Caco-2 (cell line): ENCODE measurements at regions not wholly inside any gene's neighbourhood (a gene's known extent, or its start where the extent isn't known, plus 50 kb on each side); places are given as distances from the start of the nearest gene placed in this dataset.

Source experiments
- BruUV-seq: library from RNA; stranded (reverse); fragments of 400-500 nt; replicated peaks from 2 replicates; lab custom pipeline; 2021; lab: Mats Ljungman, UMichigan
- CTCF ChIA-PET: fragments of 300-600 bp; sonication (Branson Sonifier 250); formaldehyde crosslinking; loops from one replicate; lab custom pipeline; 2022; ENCODE audit warnings: antibody characterized with exemption; lab: Charles Lee
- POLR2A ChIA-PET: fragments of 300-600 bp; sonication (Branson Sonifier 250); formaldehyde crosslinking; loops from one replicate; lab custom pipeline; 2022; ENCODE audit warnings: antibody characterized with exemption; lab: Charles Lee
- DNase-seq, 2 experiments: peaks; one replicate each; pipeline versions ENCODE4 v3.0.0 to v3.0.0-alpha.2; 2020 to 2022
- H3K27me3 ChIP-seq: replicated peaks from 2 replicates; pipeline ENCODE4 v1.6.0; 2011; ENCODE audit warnings: low read length; ENCODE audit not compliant: control insufficient read depth, insufficient read depth
- H3K36me3 ChIP-seq: 2 replicates; pipeline ENCODE4 v1.5.1; 2011; ENCODE audit warnings: low read length; ENCODE audit not compliant: control insufficient read depth, insufficient read depth
- H3K4me1 ChIP-seq: fragments of 250-450 bp; sonication (Bioruptor Pico); 2 replicates; pipeline ENCODE4 v1.5.1; 2020; ENCODE audit warnings: mild to moderate bottlenecking
- H3K4me3 ChIP-seq: 2 replicates; pipeline ENCODE4 v1.5.1; 2011; ENCODE audit warnings: low read depth, mild to moderate bottlenecking, control low read depth, low read length
- H3K9me3 ChIP-seq: fragments of 250-450 bp; sonication (Bioruptor Pico); 2 replicates; pipeline ENCODE4 v1.5.1; 2020; ENCODE audit warnings: mild to moderate bottlenecking, moderate library complexity
- H3K27ac Mint-ChIP-seq: one replicate; pipeline ENCODE4 v1.8.0; 2022; ENCODE audit warnings: mixed read lengths; ENCODE audit not compliant: unreplicated experiment
- H3K27me3 Mint-ChIP-seq: one replicate; pipeline ENCODE4 v1.8.0; 2022; ENCODE audit warnings: mixed read lengths; ENCODE audit not compliant: insufficient read depth, unreplicated experiment
- H3K36me3 Mint-ChIP-seq: one replicate; pipeline ENCODE4 v1.8.0; 2022; ENCODE audit warnings: mild to moderate bottlenecking, mixed read lengths; ENCODE audit not compliant: insufficient read depth, unreplicated experiment
- H3K4me1 Mint-ChIP-seq: one replicate; pipeline ENCODE4 v1.8.0; 2022; ENCODE audit warnings: low read depth, mixed read lengths; ENCODE audit not compliant: unreplicated experiment
- H3K4me3 Mint-ChIP-seq: one replicate; pipeline ENCODE4 v1.8.0; 2022; ENCODE audit warnings: mild to moderate bottlenecking, moderate library complexity, mixed read lengths; ENCODE audit not compliant: unreplicated experiment
- H3K9me3 Mint-ChIP-seq: one replicate; pipeline ENCODE4 v1.8.0; 2022; ENCODE audit warnings: mixed read lengths; ENCODE audit not compliant: unreplicated experiment
- CTCF ChIP-seq, 2 experiments: fragments of 200-600 bp in 1 of 2; IDR thresholded peaks; 1 replicate in 1 of 2; 2 replicates in 1 of 2; pipeline versions ENCODE4 v1.5.1 to v1.8.0; 2011 to 2022; ENCODE audit warnings: antibody characterized with exemption in 1 of 2, control low read depth in 1 of 2, inconsistent platforms in 1 of 2, low read depth in 1 of 2, low read length in 1 of 2, mild to moderate bottlenecking in 1 of 2, moderate library complexity in 1 of 2; ENCODE audit not compliant: insufficient read depth in 1 of 2, severe bottlenecking in 1 of 2, unreplicated experiment in 1 of 2
- intact Hi-C: fragments of 100-400 bp; cut with micrococcal nuclease; formaldehyde crosslinking; loops from one replicate; pipeline ENCODE4 v1.10.0; 2022; ENCODE audit not compliant: unreplicated experiment

GRCh38 chr3:145357453-145357852, 803.5 kb downstream of the PLOD2 start:
- Mint-ChIP-seq H3K4me1 (no peaks in the 10 kb centered on the region), H3K27me3 (peaks cover 3% of the 10 kb centered on the region), H3K27ac (no peak overlapping the region), H3K9me3 (peaks cover 33% of the 10 kb centered on the region), H3K4me3 (no peak overlapping the region), H3K36me3 (no peaks in the 10 kb centered on the region)
- DNase-seq: no peak
- no peak for TF ChIP-seq CTCF (IDR thresholded peaks at IDR 0.05; ENCODE audit: insufficient read depth in 1 of 2, low read depth in 1 of 2, low read length in 1 of 2, severe bottlenecking in 1 of 2, unreplicated experiment in 1 of 2)
- Histone ChIP-seq H3K4me1 (no peaks in the 10 kb centered on the region), H3K4me3 (no peak overlapping the region), H3K36me3 (no peaks in the 10 kb centered on the region), H3K9me3 (no peaks in the 10 kb centered on the region; the same call in 1 of the 2 replicates), H3K27me3 (no peaks in the 10 kb centered on the region)
- ChIA-PET CTCF (no interaction called here), POLR2A (no interaction called here)
- intact Hi-C loops: no loop called here
- no TSS peak for BruUV-seq

- intact Hi-C loops: no loop called here
- BruUV-seq: no TSS peak
Observed at GRCh38 chr3:145359040-145359439, 801.9 kb downstream of the PLOD2 start.

GRCh38 chr3:145368748-145369147, 792.2 kb downstream of the PLOD2 start:
- Mint-ChIP-seq H3K9me3 (no peaks in the 10 kb centered on the region), H3K4me3 (no peak overlapping the region), H3K27ac (no peak overlapping the region), H3K4me1 (no peaks in the 10 kb centered on the region), H3K36me3 (no peaks in the 10 kb centered on the region), H3K27me3 (no peaks in the 10 kb centered on the region)
- Histone ChIP-seq H3K36me3 (no peaks in the 10 kb centered on the region), H3K9me3 (no peaks in the 10 kb centered on the region), H3K4me3 (no peak overlapping the region), H3K27me3 (no peaks in the 10 kb centered on the region), H3K4me1 (no peaks in the 10 kb centered on the region; the same call in 1 of the 2 replicates)
- DNase-seq: no peak
- CTCF ChIA-PET: no interaction called here
- intact Hi-C loops: no loop called here
- no peak for TF ChIP-seq CTCF (IDR thresholded peaks at IDR 0.05; ENCODE audit: insufficient read depth in 1 of 2, low read depth in 1 of 2, low read length in 1 of 2, severe bottlenecking in 1 of 2, unreplicated experiment in 1 of 2)
- BruUV-seq: no TSS peak
- POLR2A ChIA-PET: no interaction called here

More at GRCh38 chr3:145359040-145359439, 801.9 kb downstream of the PLOD2 start:
- Mint-ChIP-seq H3K27ac (no peak overlapping the region), H3K4me1 (no peaks in the 10 kb centered on the region), H3K36me3 (no peaks in the 10 kb centered on the region), H3K4me3 (no peak overlapping the region), H3K9me3 (peaks cover 18% of the 10 kb centered on the region), H3K27me3 (no peaks in the 10 kb centered on the region)
- H3K36me3 ChIP-seq: no peaks in the 10 kb centered on the region
- H3K9me3 ChIP-seq: no peaks in the 10 kb centered on the region; the same call in 1 of the 2 replicates
- POLR2A ChIA-PET: no interaction called here
- no peaks in the 10 kb centered on the region for H3K27me3 ChIP-seq
- no peak overlapping the region for H3K4me3 ChIP-seq
- DNase-seq: no peak
- no peaks in the 10 kb centered on the region for H3K4me1 ChIP-seq
- no peak for TF ChIP-seq CTCF (IDR thresholded peaks at IDR 0.05; ENCODE audit: insufficient read depth in 1 of 2, low read depth in 1 of 2, low read length in 1 of 2, severe bottlenecking in 1 of 2, unreplicated experiment in 1 of 2)
- CTCF ChIA-PET: no interaction called here
